Natural killer cell (primary cell): ENCODE measurements at regions not wholly inside any gene's neighbourhood (a gene's known extent, or its start where the extent isn't known, plus 50 kb on each side); places are given as distances from the start of the nearest gene placed in this dataset.

Experiments used
- ATAC-seq, 3 donors: fragments of 150-1000 bp in 2 of 3; fragments of 200-7000 bp in 1 of 3; cut with Tn5 transposase; 1 replicate in 1 of 3; 2 replicates in 2 of 3; pipeline ENCODE4 v1.10.0; 2021; ENCODE audit warnings: mild to moderate bottlenecking in 2 of 3, moderate library complexity in 2 of 3
- DNase-seq, 2 donors: peaks; one replicate each; pipeline versions ENCODE4 v3.0.0 to v3.0.0-alpha.2; 2013 to 2021; ENCODE audit warnings: mixed read lengths in 1 of 2
- H3K27ac ChIP-seq: one replicate; pipeline ENCODE4 v1.5.1; 2013; ENCODE audit warnings: mild to moderate bottlenecking, low read length
- H3K27me3 ChIP-seq: one replicate; pipeline ENCODE4 v1.6.1; 2013; ENCODE audit warnings: low read length; ENCODE audit not compliant: control insufficient read depth, insufficient read depth
- H3K36me3 ChIP-seq: one replicate; pipeline ENCODE4 v1.6.1; 2013; ENCODE audit warnings: low read length; ENCODE audit not compliant: control insufficient read depth, insufficient read depth
- H3K4me1 ChIP-seq: one replicate; pipeline ENCODE4 v1.6.1; 2013; ENCODE audit warnings: low read length; ENCODE audit not compliant: control insufficient read depth, insufficient read depth
- H3K4me3 ChIP-seq: one replicate; pipeline ENCODE4 v1.5.1; 2013; ENCODE audit warnings: low read length
- H3K9me3 ChIP-seq: one replicate; pipeline ENCODE4 v1.6.1; 2013; ENCODE audit warnings: low read length; ENCODE audit not compliant: control insufficient read depth, insufficient read depth
- H3K27ac Mint-ChIP-seq, 2 donors: one replicate each; pipeline ENCODE4 v1.8.0; 2022; ENCODE audit warnings: mild to moderate bottlenecking in 2 of 2, mixed read lengths in 2 of 2, moderate library complexity in 1 of 2
- H3K27me3 Mint-ChIP-seq, 2 donors: one replicate each; pipeline ENCODE4 v1.8.0; 2022; ENCODE audit warnings: low read depth in 2 of 2, mixed read lengths in 2 of 2
- H3K36me3 Mint-ChIP-seq: one replicate; pipeline ENCODE4 v1.8.0; 2022; ENCODE audit warnings: mixed read lengths
- H3K4me1 Mint-ChIP-seq, 2 donors: one replicate each; pipeline ENCODE4 v1.8.0; 2022; ENCODE audit warnings: mixed read lengths in 2 of 2
- H3K4me3 Mint-ChIP-seq: one replicate; pipeline ENCODE4 v1.8.0; 2022; ENCODE audit warnings: mild to moderate bottlenecking, moderate library complexity, mixed read lengths
- H3K9me3 Mint-ChIP-seq, 2 donors: one replicate each; pipeline ENCODE4 v1.8.0; 2022; ENCODE audit warnings: mixed read lengths in 2 of 2
- WGBS: methylation state at CpG from one replicate; pipeline ENCODE4 v1.1.7; 2013; ENCODE audit warnings: missing lambda C conversion rate; ENCODE audit not compliant: insufficient coverage; 5-methylcytosine and 5-hydroxymethylcytosine counted together
- intact Hi-C: fragments of 100-400 bp; cut with micrococcal nuclease; formaldehyde crosslinking; loops from one replicate; pipeline ENCODE4 v1.14.2; 2022
- TF ChIP-seq, protein P1 (sequence below): fragments of 200-600 bp; IDR thresholded peaks from one replicate; pipeline ENCODE4 v1.8.0; 2022; ENCODE audit warnings: antibody characterized with exemption

DNA sequence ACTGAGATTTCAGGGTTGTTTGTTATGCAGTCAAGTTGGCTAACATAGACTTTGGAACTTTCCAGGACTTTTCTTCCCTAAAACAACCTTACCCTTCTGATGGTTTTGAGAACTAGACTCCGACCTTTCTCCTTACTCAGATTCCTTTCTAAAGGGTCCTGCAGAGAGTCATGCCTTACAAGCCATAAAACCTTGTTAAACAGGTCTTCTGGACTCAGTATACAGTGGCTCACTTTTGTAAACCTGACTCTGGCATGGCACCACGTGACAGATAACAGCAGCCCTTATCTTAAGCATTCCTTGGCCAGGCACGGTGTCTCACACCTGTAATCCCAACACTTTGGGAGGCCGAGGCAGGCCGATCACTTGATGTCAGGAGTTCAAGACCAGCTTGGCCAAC lies 253.2 kb upstream of the RAB6C start:
- Mint-ChIP-seq H3K4me1 (no peaks in the 10 kb centered on the region), H3K27ac (no peak overlapping the region), H3K4me3 (no peak overlapping the region), H3K27me3 (no peaks in the 10 kb centered on the region), H3K36me3 (no peaks in the 10 kb centered on the region), H3K9me3 (no peaks in the 10 kb centered on the region)
- intact Hi-C loops, result no loop called here
- Histone ChIP-seq H3K4me3 (no peak overlapping the region), H3K4me1 (no peaks in the 10 kb centered on the region), H3K27ac (no peak overlapping the region), H3K9me3 (no peaks in the 10 kb centered on the region), H3K27me3 (no peaks in the 10 kb centered on the region), H3K36me3 (no peaks in the 10 kb centered on the region)
- TF ChIP-seq, protein P1, sequence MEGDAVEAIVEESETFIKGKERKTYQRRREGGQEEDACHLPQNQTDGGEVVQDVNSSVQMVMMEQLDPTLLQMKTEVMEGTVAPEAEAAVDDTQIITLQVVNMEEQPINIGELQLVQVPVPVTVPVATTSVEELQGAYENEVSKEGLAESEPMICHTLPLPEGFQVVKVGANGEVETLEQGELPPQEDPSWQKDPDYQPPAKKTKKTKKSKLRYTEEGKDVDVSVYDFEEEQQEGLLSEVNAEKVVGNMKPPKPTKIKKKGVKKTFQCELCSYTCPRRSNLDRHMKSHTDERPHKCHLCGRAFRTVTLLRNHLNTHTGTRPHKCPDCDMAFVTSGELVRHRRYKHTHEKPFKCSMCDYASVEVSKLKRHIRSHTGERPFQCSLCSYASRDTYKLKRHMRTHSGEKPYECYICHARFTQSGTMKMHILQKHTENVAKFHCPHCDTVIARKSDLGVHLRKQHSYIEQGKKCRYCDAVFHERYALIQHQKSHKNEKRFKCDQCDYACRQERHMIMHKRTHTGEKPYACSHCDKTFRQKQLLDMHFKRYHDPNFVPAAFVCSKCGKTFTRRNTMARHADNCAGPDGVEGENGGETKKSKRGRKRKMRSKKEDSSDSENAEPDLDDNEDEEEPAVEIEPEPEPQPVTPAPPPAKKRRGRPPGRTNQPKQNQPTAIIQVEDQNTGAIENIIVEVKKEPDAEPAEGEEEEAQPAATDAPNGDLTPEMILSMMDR, result no peak
- no peak for ATAC-seq
- DNase-seq, result no peak
- 62% methylated on average over 5 of the region's 5 CpGs for WGBS

DNA sequence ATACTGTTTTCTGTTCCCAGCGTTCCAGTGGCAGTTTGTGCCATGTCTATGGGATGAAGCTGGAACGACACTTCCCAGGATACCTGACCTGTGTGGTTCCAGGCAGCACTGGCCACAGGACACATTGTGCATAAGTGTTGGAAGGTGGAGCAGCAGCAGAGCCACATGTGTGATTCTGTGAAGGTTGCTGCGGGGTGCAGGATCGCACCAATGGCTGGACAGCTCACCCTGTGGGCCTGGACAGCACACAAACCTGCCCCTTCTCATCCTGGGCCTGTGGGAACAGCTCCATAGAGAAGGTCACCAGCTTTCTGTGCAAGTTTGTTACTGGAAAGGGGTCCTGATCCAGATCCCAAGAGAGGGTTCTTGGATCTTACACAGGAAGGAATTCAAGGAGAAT lies 252.2 kb upstream of the RAB6C start:
- no peaks in the 10 kb centered on the region for H3K36me3 Mint-ChIP-seq
- no peaks in the 10 kb centered on the region for H3K9me3 Mint-ChIP-seq
- 82% methylated on average over 4 of the region's 4 CpGs for WGBS
- Histone ChIP-seq H3K4me3 (no peak overlapping the region), H3K27me3 (no peaks in the 10 kb centered on the region), H3K27ac (no peak overlapping the region), H3K4me1 (no peaks in the 10 kb centered on the region), H3K9me3 (no peaks in the 10 kb centered on the region), H3K36me3 (no peaks in the 10 kb centered on the region)
- DNase-seq (no peak), ATAC-seq (no peak)
- no peaks in the 10 kb centered on the region for H3K4me1 Mint-ChIP-seq
- no peak overlapping the region for H3K4me3 Mint-ChIP-seq
- TF ChIP-seq, protein P1, result no peak
- intact Hi-C loops, result no loop called here
- no peaks in the 10 kb centered on the region for H3K27me3 Mint-ChIP-seq
- no peak overlapping the region for H3K27ac Mint-ChIP-seq

DNA sequence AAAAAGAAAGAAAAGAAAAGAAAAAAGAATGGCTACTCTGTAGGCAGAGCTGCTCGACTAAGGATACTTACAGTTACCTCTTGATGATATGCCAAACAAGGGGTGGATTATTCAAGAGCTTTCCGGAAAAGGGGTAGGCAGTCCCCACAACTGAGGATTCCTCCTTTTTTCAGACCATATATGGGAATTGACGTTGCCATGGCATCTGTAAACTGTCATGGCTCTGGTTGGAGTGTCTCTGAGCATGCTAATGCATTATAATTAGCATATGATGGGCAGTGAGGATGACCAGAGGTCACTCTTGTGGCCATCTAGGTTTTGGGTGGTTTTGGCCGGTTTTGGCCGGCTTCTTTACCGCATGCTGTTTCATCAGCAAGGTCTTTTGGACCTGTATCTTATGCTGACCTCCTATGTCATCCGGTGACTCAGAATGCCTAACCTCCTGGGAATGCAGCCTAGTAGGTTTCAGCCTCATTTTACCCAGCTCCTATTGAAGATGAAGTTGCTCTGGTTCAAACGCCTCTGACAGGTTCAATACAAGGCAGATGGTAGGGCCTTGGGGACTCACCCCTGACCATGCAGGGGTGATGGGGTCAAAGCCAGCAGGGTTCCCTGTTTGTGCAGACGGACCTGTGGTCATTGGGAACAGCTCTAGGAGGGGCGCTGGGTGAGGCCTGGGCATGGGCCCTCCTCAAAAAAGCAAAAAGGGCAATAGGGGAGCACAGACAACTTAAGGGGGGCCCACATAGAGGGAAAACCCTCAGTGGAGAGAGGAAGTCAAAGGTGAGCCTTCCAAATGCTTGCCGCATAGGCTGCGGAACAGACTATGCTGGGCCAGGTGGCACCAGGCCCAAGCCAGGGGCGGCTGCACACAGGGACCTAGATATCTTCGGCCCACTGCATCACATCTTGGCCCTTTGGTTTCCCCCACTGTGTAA lies 251.2 kb upstream of the RAB6C start:
- Histone ChIP-seq H3K27me3 (no peaks in the 10 kb centered on the region), H3K4me3 (no peak overlapping the region), H3K27ac (no peak overlapping the region), H3K36me3 (no peaks in the 10 kb centered on the region), H3K4me1 (no peaks in the 10 kb centered on the region), H3K9me3 (no peaks in the 10 kb centered on the region)
- H3K9me3 Mint-ChIP-seq, result no peaks in the 10 kb centered on the region
- WGBS, result 88% methylated on average over 13 of the region's 14 CpGs
- TF ChIP-seq, protein P1, result no peak
- no peaks in the 10 kb centered on the region for H3K4me1 Mint-ChIP-seq
- ATAC-seq (no peak), DNase-seq (no peak)
- H3K27ac Mint-ChIP-seq, result no peak overlapping the region
- H3K36me3 Mint-ChIP-seq, result no peaks in the 10 kb centered on the region
- H3K4me3 Mint-ChIP-seq, result no peak overlapping the region
- intact Hi-C loops, result no loop called here
- H3K27me3 Mint-ChIP-seq, result no peaks in the 10 kb centered on the region

DNA sequence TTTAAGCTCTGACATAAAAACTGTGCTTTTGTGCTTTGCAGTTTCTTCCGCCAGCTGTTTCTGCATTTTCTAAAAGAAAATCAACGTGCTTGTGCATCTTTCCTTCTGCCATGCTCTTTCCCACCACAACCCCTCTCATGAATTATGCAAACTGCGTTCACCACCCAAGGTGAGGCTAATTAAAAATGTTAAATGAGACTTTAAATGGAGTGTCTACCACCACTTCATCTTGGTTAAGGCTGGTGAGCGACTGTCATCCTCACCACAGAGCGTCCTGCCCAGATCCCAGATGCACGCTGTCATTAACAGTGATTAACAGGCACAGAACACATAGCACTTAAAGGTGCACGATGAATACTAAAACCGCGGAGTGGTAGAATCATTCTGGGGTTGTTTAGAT lies 250.5 kb upstream of the RAB6C start:
- Mint-ChIP-seq H3K27ac (no peak overlapping the region), H3K4me1 (no peaks in the 10 kb centered on the region), H3K9me3 (no peaks in the 10 kb centered on the region), H3K36me3 (no peaks in the 10 kb centered on the region), H3K4me3 (no peak overlapping the region), H3K27me3 (no peaks in the 10 kb centered on the region)
- no peaks in the 10 kb centered on the region for H3K27me3 ChIP-seq
- no peaks in the 10 kb centered on the region for H3K9me3 ChIP-seq
- no peaks in the 10 kb centered on the region for H3K4me1 ChIP-seq
- TF ChIP-seq, protein P1, result no peak
- H3K4me3 ChIP-seq, result no peak overlapping the region
- intact Hi-C loops, result no loop called here
- 92% methylated on average over 8 of the region's 9 CpGs for WGBS
- no peak overlapping the region for H3K27ac ChIP-seq
- ATAC-seq (no peak), DNase-seq (no peak)
- no peaks in the 10 kb centered on the region for H3K36me3 ChIP-seq
